CD14-positive monocyte (primary cell): ENCODE measurements at regions not wholly inside any gene's neighbourhood (a gene's known extent, or its start where the extent isn't known, plus 50 kb on each side); places are given as distances from the start of the nearest gene placed in this dataset.

Experiments
- DNase-seq, 3 donors: peaks; one replicate each; pipeline ENCODE4 v3.0.0-alpha.2; 2011 to 2022
- H2AFZ ChIP-seq: 2 replicates; pipeline ENCODE4 v1.6.0; 2012; ENCODE audit warnings: mild to moderate bottlenecking, low read depth, low read length, inconsistent platforms; ENCODE audit not compliant: insufficient read depth, poor library complexity, severe bottlenecking
- H3K27ac ChIP-seq, 2 donors: 1 replicate in 1 of 2; 2 replicates in 1 of 2; pipeline ENCODE4 v1.5.1; 2012 to 2013; ENCODE audit warnings: low read length in 2 of 2, control low read depth in 1 of 2, inconsistent platforms in 1 of 2, low read depth in 1 of 2, mild to moderate bottlenecking in 1 of 2
- H3K27me3 ChIP-seq, 2 donors: one replicate each; pipeline versions ENCODE4 v1.6.0 to v1.6.1; 2011 to 2013; ENCODE audit warnings: low read length in 2 of 2; ENCODE audit not compliant: control insufficient read depth in 2 of 2, insufficient read depth in 2 of 2
- H3K36me3 ChIP-seq, 2 donors: replicated peaks in 1 of 2; 1 replicate in 1 of 2; 2 replicates in 1 of 2; pipeline versions ENCODE4 v1.5.1 to v1.6.1; 2012 to 2013; ENCODE audit warnings: low read length in 2 of 2, control low read depth in 1 of 2, inconsistent platforms in 1 of 2, mild to moderate bottlenecking in 1 of 2; ENCODE audit not compliant: insufficient read depth in 2 of 2, control insufficient read depth in 1 of 2
- H3K4me1 ChIP-seq, 2 donors: 1 replicate in 1 of 2; 2 replicates in 1 of 2; pipeline versions ENCODE4 v1.5.1 to v1.6.1; 2012 to 2013; ENCODE audit warnings: low read length in 2 of 2, control low read depth in 1 of 2, inconsistent platforms in 1 of 2, mild to moderate bottlenecking in 1 of 2, moderate library complexity in 1 of 2; ENCODE audit not compliant: insufficient read depth in 2 of 2, control insufficient read depth in 1 of 2
- H3K4me2 ChIP-seq: replicated peaks from 2 replicates; pipeline ENCODE3; 2012; ENCODE audit warnings: low read length, moderate library complexity, mild to moderate bottlenecking; ENCODE audit not compliant: poor library complexity, severe bottlenecking; ENCODE audit errors: extremely low read depth
- H3K4me3 ChIP-seq, 3 experiments: fragments of 200-600 bp in 1 of 3; sonication (generic) in 1 of 3; replicated peaks in 1 of 3; 1 replicate in 2 of 3; 2 replicates in 1 of 3; pipeline ENCODE4 v1.5.1; 2011 to 2013; ENCODE audit warnings: low read length in 3 of 3, mild to moderate bottlenecking in 3 of 3, control low read depth in 2 of 3, low read depth in 2 of 3, inconsistent platforms in 1 of 3, moderate library complexity in 1 of 3
- H3K79me2 ChIP-seq: 2 replicates; pipeline ENCODE4 v1.6.0; 2012; ENCODE audit warnings: mild to moderate bottlenecking, control low read depth, inconsistent platforms, low read length, moderate library complexity; ENCODE audit not compliant: insufficient read depth
- H3K9ac ChIP-seq: 2 replicates; pipeline ENCODE4 v1.6.0; 2017; ENCODE audit warnings: low read length, mild to moderate bottlenecking; ENCODE audit not compliant: insufficient read depth, poor library complexity, severe bottlenecking
- H3K9me3 ChIP-seq, 2 donors: replicated peaks in 1 of 2; 1 replicate in 1 of 2; 2 replicates in 1 of 2; pipeline versions ENCODE4 v1.5.1 to v1.6.1; 2012 to 2013; ENCODE audit warnings: low read length in 2 of 2, control low read depth in 1 of 2; ENCODE audit not compliant: control insufficient read depth in 1 of 2, insufficient read depth in 1 of 2
- H4K20me1 ChIP-seq: 2 replicates; pipeline ENCODE4 v1.6.0; 2012; ENCODE audit warnings: mild to moderate bottlenecking, low read length, control low read depth, moderate library complexity; ENCODE audit not compliant: insufficient read depth
- H3K27ac Mint-ChIP-seq, 7 donors: one replicate each; pipeline ENCODE4 v1.8.0; 2020; ENCODE audit warnings: mild to moderate bottlenecking in 7 of 7, mixed read lengths in 7 of 7, moderate library complexity in 6 of 7, inconsistent platforms in 2 of 7
- H3K27me3 Mint-ChIP-seq, 3 donors: one replicate each; pipeline ENCODE4 v1.8.0; 2021 to 2022; ENCODE audit warnings: low read depth in 3 of 3, mild to moderate bottlenecking in 3 of 3, mixed read lengths in 3 of 3, moderate library complexity in 3 of 3, inconsistent platforms in 1 of 3
- H3K36me3 Mint-ChIP-seq, 2 donors: one replicate each; pipeline ENCODE4 v1.8.0; 2020; ENCODE audit warnings: mixed read lengths in 2 of 2, inconsistent platforms in 1 of 2, mild to moderate bottlenecking in 1 of 2
- H3K4me1 Mint-ChIP-seq: one replicate; pipeline ENCODE4 v1.8.0; 2020; ENCODE audit warnings: mild to moderate bottlenecking, mixed read lengths
- H3K4me3 Mint-ChIP-seq, 2 donors: one replicate each; pipeline ENCODE4 v1.8.0; 2020; ENCODE audit warnings: mild to moderate bottlenecking in 2 of 2, mixed read lengths in 2 of 2, moderate library complexity in 1 of 2
- H3K9me3 Mint-ChIP-seq, 7 donors: one replicate each; pipeline ENCODE4 v1.8.0; 2020 to 2022; ENCODE audit warnings: mixed read lengths in 7 of 7, mild to moderate bottlenecking in 6 of 7, moderate library complexity in 6 of 7, inconsistent platforms in 2 of 7
- CTCF ChIP-seq: fragments of 200-600 bp; IDR thresholded peaks from one replicate; pipeline ENCODE4 v1.8.0; 2022; ENCODE audit warnings: antibody characterized with exemption, mild to moderate bottlenecking
- WGBS: methylation state at CpG from one replicate; pipeline ENCODE4 v1.1.5; 2013; ENCODE audit warnings: missing lambda C conversion rate; ENCODE audit not compliant: insufficient coverage; 5-methylcytosine and 5-hydroxymethylcytosine counted together
- intact Hi-C, 2 donors: fragments of 100-400 bp; cut with micrococcal nuclease; formaldehyde crosslinking; loops; one replicate each; pipeline versions ENCODE4 v1.15.0 to v1.15.1; 2023

DNA sequence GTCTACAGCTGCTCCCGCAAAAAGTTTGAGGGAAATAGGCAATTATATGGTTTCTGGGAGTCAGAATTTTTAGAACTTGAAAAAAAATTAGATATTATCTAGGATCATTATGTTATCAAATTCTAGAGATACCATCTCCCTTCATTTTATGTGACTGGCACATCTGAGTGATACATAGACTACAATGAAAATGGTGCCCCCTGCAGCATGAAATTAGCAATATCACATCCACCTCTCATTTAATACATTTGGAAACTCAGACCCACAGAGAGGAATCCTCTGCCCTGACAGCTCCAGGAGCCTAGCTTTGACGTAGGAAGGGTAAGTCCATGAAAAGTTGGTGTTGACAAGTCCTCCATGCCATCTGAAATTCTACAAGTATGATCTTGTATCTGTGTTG lies 381.6 kb downstream of the SUCLG1 start:
- Mint-ChIP-seq H3K4me1 (no peaks in the 10 kb centered on the region), H3K36me3 (no peaks in the 10 kb centered on the region), H3K4me3 (no peak overlapping the region), H3K27ac (peak overlapping the region in 1 of 7 donors; percentile 4), H3K27me3 (peaks cover 0 to 1% (median 0%) of the 10 kb centered on the region in 3 donors), H3K9me3 (no peaks in the 10 kb centered on the region)
- intact Hi-C loops: no loop called here
- Histone ChIP-seq H3K4me3 (no peak overlapping the region), H3K9me3 (no peaks in the 10 kb centered on the region), H3K9ac (no peak overlapping the region), H3K4me2 (no peak overlapping the region), H3K27me3 (no peaks in the 10 kb centered on the region), H3K27ac (no peak overlapping the region), H3K36me3 (no peaks in the 10 kb centered on the region), H4K20me1 (no peaks in the 10 kb centered on the region), H3K4me1 (no peaks in the 10 kb centered on the region), H3K79me2 (no peaks in the 10 kb centered on the region), H2AFZ (no peak overlapping the region)
- WGBS: no CpG with 5 or more reads among the region's 2 CpGs
- DNase-seq: no peak
- peak; percentile 13 for TF ChIP-seq CTCF

DNA sequence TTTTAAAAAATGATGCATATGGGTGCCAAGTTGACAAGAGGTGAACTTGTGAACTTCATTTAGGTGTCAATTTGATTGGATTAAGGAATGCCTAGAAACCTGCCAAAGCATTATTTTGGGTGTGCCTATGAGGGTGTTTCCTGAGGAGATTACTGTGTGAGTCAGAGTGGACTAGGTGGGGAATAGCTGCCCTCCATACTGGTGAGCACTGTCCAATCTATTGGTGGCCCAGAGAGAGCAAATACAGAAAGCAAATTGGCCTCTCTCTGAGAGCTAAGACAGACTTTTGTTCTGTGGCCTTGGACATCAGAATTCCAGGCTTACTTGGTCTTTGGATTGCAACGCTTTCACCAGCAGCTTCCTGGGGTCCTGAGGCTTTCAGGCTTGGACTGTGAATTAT lies 388.0 kb downstream of the SUCLG1 start:
- Histone ChIP-seq H4K20me1 (no peaks in the 10 kb centered on the region), H2AFZ (no peak overlapping the region), H3K36me3 (no peaks in the 10 kb centered on the region), H3K79me2 (no peaks in the 10 kb centered on the region), H3K9ac (no peak overlapping the region), H3K27me3 (no peaks in the 10 kb centered on the region), H3K4me1 (no peaks in the 10 kb centered on the region), H3K4me3 (no peak overlapping the region), H3K27ac (no peak overlapping the region), H3K4me2 (no peak overlapping the region), H3K9me3 (no peaks in the 10 kb centered on the region)
- H3K36me3 Mint-ChIP-seq: no peaks in the 10 kb centered on the region
- peaks cover 0 to 3% (median 0%) of the 10 kb centered on the region in 7 donors for H3K9me3 Mint-ChIP-seq
- intact Hi-C loops: no loop called here
- no peak for DNase-seq
- H3K27ac Mint-ChIP-seq: no peak overlapping the region
- H3K4me3 Mint-ChIP-seq: no peak overlapping the region
- 82% methylated on average over 1 of the region's 1 CpG for WGBS
- peaks cover 0 to 1% (median 0%) of the 10 kb centered on the region in 3 donors for H3K27me3 Mint-ChIP-seq
- no peaks in the 10 kb centered on the region for H3K4me1 Mint-ChIP-seq
- TF ChIP-seq CTCF: no peak
